BLaER1 (cell line): ENCODE measurements at regions not wholly inside any gene's neighbourhood (a gene's known extent, or its start where the extent isn't known, plus 50 kb on each side); places are given as distances from the start of the nearest gene placed in this dataset.
"Not testable (repeated sequence)": the region's sequence is repeated elsewhere in the genome, so short reads cannot be mapped to it uniquely, and the experiment has no call there.

Source experiments
- H3K27ac ChIP-seq: shearing (Covaris generic); formaldehyde crosslinking; 2 replicates; pipeline ENCODE4 v1.8.1; 2022
- H3K27me3 ChIP-seq: shearing (Covaris generic); formaldehyde crosslinking; 2 replicates; pipeline ENCODE4 v1.8.1; 2022
- H3K36me3 ChIP-seq: shearing (Covaris generic); formaldehyde crosslinking; 2 replicates; pipeline ENCODE4 v1.8.1; 2022
- H3K4me1 ChIP-seq: shearing (Covaris generic); formaldehyde crosslinking; 2 replicates; pipeline ENCODE4 v1.8.1; 2022
- H3K4me2 ChIP-seq: shearing (Covaris generic); formaldehyde crosslinking; 2 replicates; pipeline ENCODE4 v1.8.1; 2022
- H3K4me3 ChIP-seq: shearing (Covaris generic); formaldehyde crosslinking; 2 replicates; pipeline ENCODE4 v1.8.1; 2022
- H3K9ac ChIP-seq: shearing (Covaris generic); formaldehyde crosslinking; 2 replicates; pipeline ENCODE4 v1.8.1; 2022
- H3K9me3 ChIP-seq: shearing (Covaris generic); formaldehyde crosslinking; 2 replicates; pipeline ENCODE4 v1.8.1; 2022
- H4K20me1 ChIP-seq: shearing (Covaris generic); formaldehyde crosslinking; 2 replicates; pipeline ENCODE4 v1.8.1; 2022
- Cebpa-rat ChIP-seq: shearing (Covaris generic); IDR thresholded peaks from 2 replicates; pipeline ENCODE4 v1.8.1; 2022

DNA sequence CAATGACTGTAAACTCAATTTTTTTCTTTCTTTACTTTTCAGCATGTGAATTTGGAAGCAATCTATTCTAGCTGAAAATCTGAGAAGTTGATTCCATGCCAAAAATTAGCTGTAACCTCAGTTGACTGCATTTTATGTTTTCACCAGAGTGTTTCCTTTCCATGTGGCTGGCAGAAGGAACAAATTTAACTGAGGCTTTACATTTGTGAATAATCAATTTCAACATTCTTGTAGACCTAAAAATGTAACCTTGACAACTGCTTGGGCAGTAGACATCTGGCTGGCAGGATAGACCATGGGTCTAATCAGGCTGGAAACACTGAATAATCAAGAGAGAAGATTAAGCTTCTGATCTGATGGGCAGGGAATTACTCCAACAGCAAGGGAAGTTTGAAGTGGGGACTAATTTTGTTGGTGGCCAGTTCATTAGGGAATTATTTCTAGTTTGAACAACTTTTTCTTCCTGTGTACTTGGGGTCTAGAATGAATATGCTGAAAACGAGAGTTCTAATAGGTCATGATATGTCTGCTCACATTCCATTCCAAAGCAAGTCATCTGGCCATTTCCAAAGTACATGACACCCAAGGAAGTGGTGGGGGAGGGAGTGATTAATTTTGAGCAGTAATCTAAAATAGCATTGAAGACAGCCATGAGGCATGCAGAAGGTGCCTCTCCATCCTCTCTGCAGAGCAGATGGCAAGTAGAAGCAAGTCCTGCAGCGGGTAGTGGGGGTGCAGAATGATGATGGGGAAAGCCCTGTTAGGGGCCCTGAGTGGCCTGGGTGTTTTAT lies 68.2 kb downstream of the ATP23 start:
- H3K4me3 ChIP-seq = no peak overlapping the region
- H3K4me2 ChIP-seq = no peak overlapping the region
- H3K27ac ChIP-seq = no peak overlapping the region
- no peak for TF ChIP-seq Cebpa-rat
- no peaks in the 10 kb centered on the region for H3K4me1 ChIP-seq
- H3K9me3 ChIP-seq = no peaks in the 10 kb centered on the region
- H3K36me3 ChIP-seq = no peaks in the 10 kb centered on the region
- no peak overlapping the region for H3K9ac ChIP-seq
- H3K27me3 ChIP-seq = no peaks in the 10 kb centered on the region
- no peaks in the 10 kb centered on the region for H4K20me1 ChIP-seq

DNA sequence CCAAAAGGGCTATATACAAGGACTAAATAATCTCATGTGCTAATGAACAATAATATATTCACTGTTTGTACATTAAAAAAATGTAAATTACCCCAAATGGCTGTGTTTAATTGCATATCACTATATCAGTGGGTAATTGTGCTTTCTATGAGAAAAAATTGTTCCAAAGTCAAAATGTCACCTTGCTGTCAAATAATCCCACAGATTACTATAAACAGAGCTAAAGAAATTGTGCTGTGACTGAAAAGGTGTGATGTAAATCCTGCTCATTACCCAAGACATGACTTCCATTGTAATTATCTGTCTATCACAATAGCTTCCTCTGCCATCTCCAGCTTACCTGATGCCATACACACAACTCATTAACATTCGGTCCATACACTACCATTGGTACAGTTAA lies 70.3 kb downstream of the ATP23 start:
- TF ChIP-seq Cebpa-rat = no peak
- H3K27me3 ChIP-seq = no peaks in the 10 kb centered on the region
- H3K27ac ChIP-seq = no peak overlapping the region
- H3K36me3 ChIP-seq = no peaks in the 10 kb centered on the region
- H3K9me3 ChIP-seq = no peaks in the 10 kb centered on the region
- H3K9ac ChIP-seq = no peak overlapping the region
- H3K4me2 ChIP-seq = no peak overlapping the region
- H4K20me1 ChIP-seq = no peaks in the 10 kb centered on the region
- no peak overlapping the region for H3K4me3 ChIP-seq
- no peaks in the 10 kb centered on the region for H3K4me1 ChIP-seq

DNA sequence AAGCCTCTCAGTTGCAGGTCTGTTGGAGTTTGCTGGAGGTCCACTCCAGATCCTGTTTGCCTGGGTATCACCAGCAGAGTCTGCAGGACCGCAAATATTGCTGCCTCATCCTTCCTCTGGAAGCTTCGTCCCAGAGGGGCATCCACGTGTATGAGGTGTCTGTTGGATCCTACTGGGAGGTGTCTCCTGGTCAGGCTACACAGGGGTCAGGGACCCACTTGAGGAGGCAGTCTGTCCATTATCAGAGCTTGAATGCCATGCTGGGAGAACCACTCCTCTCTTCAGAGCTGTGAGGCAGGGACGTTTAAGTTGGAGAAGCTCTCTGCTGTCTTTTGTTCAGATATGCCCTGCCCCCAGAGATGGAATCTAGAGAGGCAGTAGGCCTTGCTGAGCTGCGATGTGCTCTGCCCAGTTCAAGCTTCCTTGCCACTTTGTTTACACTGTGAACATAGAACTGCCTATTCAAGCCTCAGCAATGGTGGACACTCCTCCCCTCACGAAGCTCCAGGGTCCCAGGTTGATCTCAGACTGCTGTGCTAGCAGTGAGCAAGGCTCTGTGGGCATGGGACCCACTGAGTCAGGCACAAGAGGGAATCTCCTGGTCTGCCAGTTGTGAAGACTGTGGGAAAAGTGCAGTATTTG lies 81.1 kb downstream of the ATP23 start:
- H3K27ac ChIP-seq, H3K36me3 ChIP-seq, H3K4me1 ChIP-seq, H3K9ac ChIP-seq, H3K4me3 ChIP-seq, H3K4me2 ChIP-seq, H3K27me3 ChIP-seq, H4K20me1 ChIP-seq: not testable (repeated sequence)
- peaks cover 32% of the 10 kb centered on the region for H3K9me3 ChIP-seq

DNA sequence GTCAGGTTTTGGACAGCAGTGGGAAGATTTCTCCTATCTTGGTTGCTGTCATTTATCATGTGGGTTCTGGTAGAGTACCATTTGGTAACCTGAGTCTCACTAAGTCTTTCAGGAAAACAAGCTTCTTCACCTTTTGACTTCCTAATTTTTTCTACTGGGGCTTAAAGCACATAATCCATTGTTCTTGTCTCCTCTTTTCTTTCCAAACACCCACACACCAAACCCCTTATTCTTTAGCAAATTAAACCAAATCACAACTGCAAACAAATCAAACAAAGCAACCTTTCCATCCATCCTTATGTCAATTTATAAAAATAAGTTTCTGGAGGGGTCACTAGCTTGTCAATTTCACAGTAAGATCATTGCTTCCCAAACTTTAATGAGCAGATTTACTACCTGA lies 84.1 kb downstream of the ATP23 start:
- no peak overlapping the region for H3K4me2 ChIP-seq
- H3K27ac ChIP-seq = no peak overlapping the region
- H4K20me1 ChIP-seq = no peaks in the 10 kb centered on the region
- no peaks in the 10 kb centered on the region for H3K27me3 ChIP-seq
- H3K4me1 ChIP-seq = no peaks in the 10 kb centered on the region
- TF ChIP-seq Cebpa-rat = no peak
- peaks cover 22% of the 10 kb centered on the region for H3K9me3 ChIP-seq
- H3K4me3 ChIP-seq = no peak overlapping the region
- H3K36me3 ChIP-seq = no peaks in the 10 kb centered on the region
- no peak overlapping the region for H3K9ac ChIP-seq

DNA sequence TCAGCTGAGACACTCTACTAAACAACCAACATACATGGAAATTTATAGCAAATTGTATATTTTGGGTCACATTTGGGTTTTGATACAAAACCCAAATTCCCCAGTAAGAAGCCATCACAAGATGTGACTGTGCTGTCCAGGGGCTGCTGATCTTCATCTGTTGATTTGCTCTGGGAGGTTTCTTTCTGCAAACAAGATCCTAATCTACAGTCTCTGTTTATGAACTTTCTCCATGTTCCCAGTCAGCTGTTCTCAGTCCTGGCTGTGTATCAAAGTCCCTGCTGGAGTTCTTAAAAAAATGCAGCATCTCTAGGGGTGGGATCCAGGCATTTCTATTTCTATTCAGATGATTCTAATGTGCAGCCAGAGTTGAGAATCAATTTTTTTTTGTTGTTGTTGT lies 85.1 kb downstream of the ATP23 start:
- no peaks in the 10 kb centered on the region for H3K4me1 ChIP-seq
- H3K27ac ChIP-seq = no peak overlapping the region
- no peak for TF ChIP-seq Cebpa-rat
- no peak overlapping the region for H3K4me2 ChIP-seq
- H4K20me1 ChIP-seq = no peaks in the 10 kb centered on the region
- H3K9ac ChIP-seq = no peak overlapping the region
- peaks cover 23% of the 10 kb centered on the region for H3K9me3 ChIP-seq
- no peak overlapping the region for H3K4me3 ChIP-seq
- H3K27me3 ChIP-seq = no peaks in the 10 kb centered on the region
- no peaks in the 10 kb centered on the region for H3K36me3 ChIP-seq

DNA sequence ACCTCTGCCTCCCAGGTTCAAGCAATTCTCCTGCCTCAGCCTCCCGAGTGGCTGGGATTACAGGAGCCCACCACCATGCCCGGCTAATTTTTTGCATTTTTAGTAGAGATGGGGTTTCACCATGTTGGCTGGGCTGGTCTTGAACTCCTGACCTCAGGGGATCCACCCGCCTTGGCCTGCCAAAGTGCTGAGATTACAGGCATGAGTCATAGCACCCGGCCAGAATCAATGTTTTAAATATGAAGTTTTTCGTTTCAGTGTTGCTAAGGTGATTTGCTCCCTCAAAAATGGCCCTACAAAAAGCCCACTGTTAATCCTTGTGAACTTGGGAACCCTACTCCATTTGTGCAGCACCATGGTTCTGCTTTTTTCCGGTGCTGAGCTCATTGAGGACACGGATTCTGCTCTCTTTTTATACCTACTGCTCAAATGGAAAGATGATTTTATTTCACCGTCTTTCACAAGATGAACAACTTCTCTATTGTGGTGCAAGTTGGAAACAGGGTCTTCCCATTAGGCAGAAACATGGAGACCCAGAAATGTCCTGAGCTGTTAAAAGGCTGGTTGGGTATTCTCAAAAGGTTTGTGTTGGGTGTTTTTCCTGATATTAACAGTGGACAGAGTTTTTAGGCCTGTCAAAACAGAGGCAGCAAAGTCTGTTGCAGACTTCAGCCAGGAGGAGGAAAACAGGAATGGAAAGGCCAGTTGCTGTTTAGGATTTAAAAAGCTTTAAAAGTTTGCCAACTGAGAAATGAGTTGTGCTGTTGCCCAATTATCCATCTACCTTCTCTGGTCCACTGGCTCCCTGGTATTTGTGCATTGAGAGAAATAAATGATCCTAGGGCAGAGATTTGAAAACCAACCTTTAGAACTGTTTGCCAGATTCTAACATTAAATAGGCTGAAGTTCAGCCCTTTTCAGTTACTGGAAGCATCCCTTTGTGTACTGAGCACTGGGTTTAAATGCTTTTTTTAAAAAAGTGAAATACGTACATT lies 85.8 kb downstream of the ATP23 start:
- TF ChIP-seq Cebpa-rat = no peak
- Histone ChIP-seq H3K9me3 (peaks cover 24% of the 10 kb centered on the region), H4K20me1 (no peaks in the 10 kb centered on the region), H3K4me3 (no peak overlapping the region), H3K27ac (no peak overlapping the region), H3K4me1 (no peaks in the 10 kb centered on the region), H3K27me3 (no peaks in the 10 kb centered on the region), H3K4me2 (no peak overlapping the region), H3K36me3 (no peaks in the 10 kb centered on the region), H3K9ac (no peak overlapping the region)

DNA sequence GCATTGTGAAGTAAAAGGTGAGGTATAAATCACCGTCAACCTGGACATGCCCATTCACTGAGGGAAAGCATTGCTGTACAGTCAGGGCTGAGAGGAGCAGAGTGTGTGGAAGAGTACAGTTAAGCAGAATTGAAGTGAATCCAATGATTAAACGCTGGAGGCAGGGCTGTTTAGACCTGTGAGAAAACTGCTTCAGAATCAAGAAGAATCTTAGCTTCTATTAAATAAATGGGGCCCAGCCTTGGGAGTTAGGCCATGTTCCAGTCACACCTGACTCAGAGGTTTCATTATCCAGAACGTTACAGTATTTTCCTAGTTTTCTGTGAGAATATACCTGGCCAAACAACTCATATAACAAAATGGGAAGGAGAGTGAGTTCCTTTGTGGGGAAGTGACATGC lies 86.9 kb downstream of the ATP23 start:
- no peaks in the 10 kb centered on the region for H3K27me3 ChIP-seq
- H3K9ac ChIP-seq = no peak overlapping the region
- H4K20me1 ChIP-seq = no peaks in the 10 kb centered on the region
- no peak overlapping the region for H3K4me2 ChIP-seq
- H3K4me1 ChIP-seq = no peaks in the 10 kb centered on the region
- H3K27ac ChIP-seq = no peak overlapping the region
- no peak overlapping the region for H3K4me3 ChIP-seq
- TF ChIP-seq Cebpa-rat = no peak
- H3K9me3 ChIP-seq = peaks cover 27% of the 10 kb centered on the region
- H3K36me3 ChIP-seq = no peaks in the 10 kb centered on the region

DNA sequence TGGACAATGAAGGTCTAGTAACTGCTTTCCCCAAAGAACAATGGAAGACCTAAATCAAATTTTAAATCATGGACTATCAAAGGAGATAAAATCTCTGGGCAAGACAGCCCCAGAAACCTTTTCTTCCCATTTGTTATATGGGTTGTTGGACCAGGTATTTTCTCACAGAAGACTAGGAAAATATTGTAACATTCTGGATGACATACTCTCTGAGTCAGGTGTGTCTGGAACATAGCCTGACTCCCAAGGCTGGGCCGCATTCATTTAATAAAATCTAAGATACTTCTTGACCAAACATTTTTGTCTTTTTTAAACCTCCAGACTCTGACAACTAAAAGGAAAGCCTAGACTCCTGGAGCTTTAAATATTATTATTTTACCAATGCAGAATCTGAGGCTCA lies 87.9 kb downstream of the ATP23 start:
- Histone ChIP-seq H3K4me3 (no peak overlapping the region), H3K36me3 (no peaks in the 10 kb centered on the region), H3K27me3 (no peaks in the 10 kb centered on the region), H3K9me3 (peaks cover 35% of the 10 kb centered on the region), H3K9ac (no peak overlapping the region), H3K4me1 (no peaks in the 10 kb centered on the region), H3K27ac (no peak overlapping the region), H4K20me1 (no peaks in the 10 kb centered on the region), H3K4me2 (no peak overlapping the region)
- no peak for TF ChIP-seq Cebpa-rat

DNA sequence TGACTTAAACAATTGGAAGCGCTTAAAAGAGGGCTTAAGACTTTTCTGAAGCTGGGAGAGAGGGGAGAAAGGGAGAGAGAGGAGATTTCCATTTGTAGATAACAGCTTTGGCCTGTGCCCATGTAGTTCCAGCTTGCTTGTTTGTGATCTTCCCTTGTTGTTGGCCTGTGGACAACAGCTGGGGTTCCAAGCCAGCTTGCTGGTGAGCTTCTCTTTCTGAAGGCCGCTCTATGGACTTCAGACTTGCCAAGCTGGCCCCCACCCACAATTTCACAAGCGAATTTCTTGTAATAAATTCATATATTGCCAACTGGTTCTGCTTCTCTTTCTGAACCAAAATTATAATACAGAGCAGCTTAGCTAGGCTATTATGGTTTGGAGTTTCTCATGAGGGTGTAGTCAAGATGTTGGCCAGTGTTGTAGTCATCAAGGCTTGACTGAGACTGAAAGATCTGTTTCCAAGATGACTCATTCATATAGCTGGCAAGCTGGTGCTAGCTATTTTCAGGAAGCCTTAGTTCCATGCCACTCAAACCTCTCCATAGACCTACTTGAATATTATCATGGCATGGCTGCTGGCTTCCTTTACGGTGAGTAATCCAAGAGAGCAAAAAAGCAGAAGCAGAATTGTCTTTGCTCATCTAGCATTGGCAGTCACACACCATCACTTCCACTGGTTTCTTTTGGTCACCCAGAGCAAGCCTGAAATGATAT lies 89.4 kb downstream of the ATP23 start:
- Histone ChIP-seq H3K9ac (no peak overlapping the region), H3K4me2 (no peak overlapping the region), H3K4me1 (no peaks in the 10 kb centered on the region), H3K27me3 (no peaks in the 10 kb centered on the region), H3K27ac (no peak overlapping the region), H3K9me3 (peaks cover 39% of the 10 kb centered on the region), H3K4me3 (no peak overlapping the region), H4K20me1 (no peaks in the 10 kb centered on the region), H3K36me3 (peaks cover 4% of the 10 kb centered on the region; the same call in 1 of the 2 replicates)
- TF ChIP-seq Cebpa-rat = no peak
